Vagina (tissue), 2 donors: ENCODE measurements at regions not wholly inside any gene's neighbourhood (a gene's known extent, or its start where the extent isn't known, plus 50 kb on each side); places are given as distances from the start of the nearest gene placed in this dataset.

ENCODE experiments used
- DNase-seq, 2 donors: peaks; one replicate each; pipeline ENCODE4 v3.0.0-alpha.2; 2017; ENCODE audit errors: extremely low spot score in 2 of 2
- H3K27ac ChIP-seq: fragments of 200-600 bp; sonication (generic); one replicate; pipeline ENCODE4 v1.5.1; 2019
- H3K27me3 ChIP-seq: fragments of 200-600 bp; sonication (generic); one replicate; pipeline ENCODE4 v1.5.1; 2019
- H3K36me3 ChIP-seq, 2 donors: fragments of 200-600 bp; sonication (generic); one replicate each; pipeline ENCODE4 v1.5.1; 2017 to 2019
- H3K4me1 ChIP-seq: fragments of 200-600 bp; sonication (generic); one replicate; pipeline ENCODE4 v1.5.1; 2019
- H3K4me3 ChIP-seq, 2 donors: fragments of 200-600 bp; sonication (generic); 1 replicate in 1 of 2; 2 replicates in 1 of 2; pipeline ENCODE4 v1.5.1; 2016 to 2019
- H3K9me3 ChIP-seq: fragments of 200-600 bp; sonication (generic); one replicate; pipeline ENCODE4 v1.5.1; 2019
- POLR2A ChIP-seq, 2 donors: fragments of 450-650 bp; IDR thresholded peaks; one replicate each; pipeline ENCODE4 v1.6.1; 2017; ENCODE audit warnings: antibody characterized with exemption in 2 of 2, mild to moderate bottlenecking in 2 of 2, moderate library complexity in 2 of 2
- POLR2AphosphoS5 ChIP-seq, 2 donors: sonication (generic); formaldehyde crosslinking; IDR thresholded peaks; one replicate each; pipeline ENCODE4 v1.9.0; 2017; ENCODE audit warnings: antibody characterized with exemption in 2 of 2, mild to moderate bottlenecking in 2 of 2, low read depth in 1 of 2; ENCODE audit not compliant: insufficient read depth in 1 of 2
- intact Hi-C: fragments of 100-400 bp; cut with DNase I; formaldehyde crosslinking; loops from one replicate; pipeline ENCODE4 v1.15.1; 2023
- TF ChIP-seq, protein P1 (sequence below), 3 experiments: fragments of 450-650 bp in 2 of 3; fragments of 200-600 bp in 1 of 3; sonication (generic) in 1 of 3; IDR thresholded peaks; one replicate each; pipeline ENCODE4 v1.5.1; 2017 to 2019; ENCODE audit warnings: antibody characterized with exemption in 3 of 3, mild to moderate bottlenecking in 2 of 3, moderate library complexity in 2 of 3

DNA sequence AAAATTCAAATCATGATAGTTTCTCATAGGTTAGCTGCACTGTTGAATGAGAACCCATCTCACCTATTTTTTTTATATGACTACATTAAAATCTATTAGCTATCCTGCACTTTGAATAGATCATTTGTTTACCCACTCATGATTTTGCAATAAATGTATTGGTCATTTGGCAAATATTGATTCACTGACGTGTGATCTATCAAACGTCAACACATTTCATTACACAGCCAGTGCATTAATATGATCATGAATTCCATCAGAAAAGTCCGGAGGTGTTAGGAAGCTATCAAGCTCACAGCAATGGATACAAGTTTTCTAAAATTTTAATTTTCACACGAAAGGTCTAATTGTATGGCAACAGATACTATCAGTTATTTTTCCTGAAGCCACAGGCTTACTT, 128.2 kb upstream of the ID2 start:
- no peaks in the 10 kb centered on the region for H3K27me3 ChIP-seq
- H3K9me3 ChIP-seq, result no peaks in the 10 kb centered on the region
- no peak overlapping the region for H3K4me3 ChIP-seq
- no peak overlapping the region for H3K27ac ChIP-seq
- TF ChIP-seq POLR2AphosphoS5 (IDR thresholded peaks at IDR 0.05; ENCODE audit: insufficient read depth in 1 of 2, low read depth in 1 of 2) (no peak), POLR2A (IDR thresholded peaks at IDR 0.05) (no peak)
- TF ChIP-seq, protein P1, sequence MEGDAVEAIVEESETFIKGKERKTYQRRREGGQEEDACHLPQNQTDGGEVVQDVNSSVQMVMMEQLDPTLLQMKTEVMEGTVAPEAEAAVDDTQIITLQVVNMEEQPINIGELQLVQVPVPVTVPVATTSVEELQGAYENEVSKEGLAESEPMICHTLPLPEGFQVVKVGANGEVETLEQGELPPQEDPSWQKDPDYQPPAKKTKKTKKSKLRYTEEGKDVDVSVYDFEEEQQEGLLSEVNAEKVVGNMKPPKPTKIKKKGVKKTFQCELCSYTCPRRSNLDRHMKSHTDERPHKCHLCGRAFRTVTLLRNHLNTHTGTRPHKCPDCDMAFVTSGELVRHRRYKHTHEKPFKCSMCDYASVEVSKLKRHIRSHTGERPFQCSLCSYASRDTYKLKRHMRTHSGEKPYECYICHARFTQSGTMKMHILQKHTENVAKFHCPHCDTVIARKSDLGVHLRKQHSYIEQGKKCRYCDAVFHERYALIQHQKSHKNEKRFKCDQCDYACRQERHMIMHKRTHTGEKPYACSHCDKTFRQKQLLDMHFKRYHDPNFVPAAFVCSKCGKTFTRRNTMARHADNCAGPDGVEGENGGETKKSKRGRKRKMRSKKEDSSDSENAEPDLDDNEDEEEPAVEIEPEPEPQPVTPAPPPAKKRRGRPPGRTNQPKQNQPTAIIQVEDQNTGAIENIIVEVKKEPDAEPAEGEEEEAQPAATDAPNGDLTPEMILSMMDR (IDR thresholded peaks at IDR 0.05), result no peak
- no peaks in the 10 kb centered on the region for H3K4me1 ChIP-seq
- intact Hi-C loops, result no loop called here
- H3K36me3 ChIP-seq, result no peaks in the 10 kb centered on the region
- DNase-seq, result no peak

DNA sequence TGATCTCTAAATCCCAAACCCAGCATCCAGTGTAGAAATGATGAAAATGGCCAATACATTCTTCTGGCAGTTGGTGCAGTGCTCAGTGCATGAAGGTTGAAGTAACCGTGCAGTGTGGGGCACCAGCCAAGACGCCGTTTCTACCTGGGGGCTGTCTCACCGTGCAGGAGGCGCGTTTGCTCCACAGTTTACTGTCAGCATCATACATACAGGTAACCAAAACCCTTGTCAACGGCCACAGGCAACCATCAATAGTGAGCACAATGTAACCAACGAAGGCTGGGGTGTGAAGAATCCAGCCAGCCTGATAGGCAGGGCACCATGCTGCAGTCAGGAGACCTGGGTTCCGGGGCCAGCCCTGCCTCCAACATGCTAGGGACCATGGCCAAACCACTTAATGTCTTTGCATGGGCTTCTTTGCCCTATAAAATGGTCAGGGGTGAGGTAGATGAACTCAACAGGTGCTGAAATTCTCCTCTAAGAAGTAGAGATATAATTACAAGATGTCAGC, 127.5 kb upstream of the ID2 start:
- H3K9me3 ChIP-seq, result no peaks in the 10 kb centered on the region
- H3K27me3 ChIP-seq, result no peaks in the 10 kb centered on the region
- intact Hi-C loops, result no loop called here
- no peak overlapping the region for H3K27ac ChIP-seq
- H3K4me1 ChIP-seq, result no peaks in the 10 kb centered on the region
- H3K4me3 ChIP-seq, result no peak overlapping the region
- TF ChIP-seq POLR2AphosphoS5 (IDR thresholded peaks at IDR 0.05; ENCODE audit: insufficient read depth in 1 of 2, low read depth in 1 of 2), result no peak
- TF ChIP-seq POLR2A (IDR thresholded peaks at IDR 0.05), result no peak
- TF ChIP-seq, protein P1 (IDR thresholded peaks at IDR 0.05), result no peak
- DNase-seq, result no peak
- no peaks in the 10 kb centered on the region for H3K36me3 ChIP-seq

GRCh38 chr2:8555543-8555942, 126.3 kb upstream of the ID2 start:
- DNase-seq, result no peak
- Histone ChIP-seq H3K4me3 (no peak overlapping the region), H3K36me3 (no peaks in the 10 kb centered on the region), H3K27ac (no peak overlapping the region), H3K9me3 (no peaks in the 10 kb centered on the region), H3K4me1 (no peaks in the 10 kb centered on the region), H3K27me3 (no peaks in the 10 kb centered on the region)
- TF ChIP-seq, protein P1 (IDR thresholded peaks at IDR 0.05), result no peak
- TF ChIP-seq POLR2A (IDR thresholded peaks at IDR 0.05), result no peak
- TF ChIP-seq POLR2AphosphoS5 (IDR thresholded peaks at IDR 0.05; ENCODE audit: insufficient read depth in 1 of 2, low read depth in 1 of 2), result no peak
- intact Hi-C loops, result no loop called here

DNA sequence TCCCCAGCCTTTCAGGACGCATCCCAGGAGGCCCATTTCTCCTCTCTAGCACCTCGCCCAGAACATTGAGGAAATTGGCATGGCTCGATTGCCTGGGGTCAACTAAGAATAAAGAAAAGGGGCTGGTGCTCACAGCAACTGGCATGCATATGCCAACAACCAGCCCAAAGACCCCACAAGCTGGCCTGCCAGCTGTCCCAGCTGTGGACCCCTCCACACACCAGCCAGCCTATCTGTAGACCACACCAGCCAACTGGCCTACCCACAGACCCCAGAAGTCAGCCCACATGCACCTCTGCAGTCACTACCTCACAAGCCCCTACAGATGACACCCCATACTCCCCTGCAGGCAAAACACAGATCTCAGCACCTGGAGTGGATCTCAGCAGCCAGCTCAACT, 123.8 kb upstream of the ID2 start:
- no peaks in the 10 kb centered on the region for H3K4me1 ChIP-seq
- H3K36me3 ChIP-seq, result no peaks in the 10 kb centered on the region
- DNase-seq, result no peak
- TF ChIP-seq POLR2A (IDR thresholded peaks at IDR 0.05) (no peak), POLR2AphosphoS5 (IDR thresholded peaks at IDR 0.05; ENCODE audit: insufficient read depth in 1 of 2, low read depth in 1 of 2) (no peak)
- H3K4me3 ChIP-seq, result no peak overlapping the region
- H3K27me3 ChIP-seq, result no peaks in the 10 kb centered on the region
- H3K9me3 ChIP-seq, result no peaks in the 10 kb centered on the region
- intact Hi-C loops, result no loop called here
- no peak overlapping the region for H3K27ac ChIP-seq

GRCh38 chr2:8558956-8559355, 122.9 kb upstream of the ID2 start:
- no peak for TF ChIP-seq POLR2A (IDR thresholded peaks at IDR 0.05)
- TF ChIP-seq, protein P1 (IDR thresholded peaks at IDR 0.05), result no peak
- TF ChIP-seq POLR2AphosphoS5 (IDR thresholded peaks at IDR 0.05; ENCODE audit: insufficient read depth in 1 of 2, low read depth in 1 of 2), result no peak
- intact Hi-C loops, result no loop called here
- DNase-seq, result no peak
- Histone ChIP-seq H3K4me1 (no peaks in the 10 kb centered on the region), H3K27ac (no peak overlapping the region), H3K36me3 (no peaks in the 10 kb centered on the region), H3K9me3 (no peaks in the 10 kb centered on the region), H3K27me3 (no peaks in the 10 kb centered on the region), H3K4me3 (no peak overlapping the region)
